GM12873 (cell line): ENCODE measurements at regions not wholly inside any gene's neighbourhood (a gene's known extent, or its start where the extent isn't known, plus 50 kb on each side); places are given as distances from the start of the nearest gene placed in this dataset.

Source experiments
- CTCF ChIP-seq: IDR thresholded peaks from 2 replicates; pipeline ENCODE4 v1.5.1; 2012; ENCODE audit warnings: low read depth, mild to moderate bottlenecking, moderate library complexity, low read length, control low read depth; ENCODE audit not compliant: insufficient read depth; ENCODE audit errors: missing control alignments

- no peak for TF ChIP-seq CTCF
Measured at GRCh38 chr9:2419347-2419746, 202.2 kb upstream of the VLDLR start.

GRCh38 chr9:2420543-2420942, 201.0 kb upstream of the VLDLR start:
- no peak for TF ChIP-seq CTCF

- TF ChIP-seq CTCF = no peak
Measured at GRCh38 chr9:2424619-2425033, 197.0 kb upstream of the VLDLR start.

- no peak for TF ChIP-seq CTCF
Measured at GRCh38 chr9:2425676-2426075, 195.9 kb upstream of the VLDLR start.

- TF ChIP-seq CTCF = no peak
Measured at GRCh38 chr9:2427120-2427891, 194.3 kb upstream of the VLDLR start.

- no peak for TF ChIP-seq CTCF
Measured at GRCh38 chr9:2439957-2440356, 181.6 kb upstream of the VLDLR start.

GRCh38 chr9:2448193-2448738, 173.3 kb upstream of the VLDLR start:
- TF ChIP-seq CTCF = no peak
